PC-3 (cell line): ENCODE measurements at regions not wholly inside any gene's neighbourhood (a gene's known extent, or its start where the extent isn't known, plus 50 kb on each side); places are given as distances from the start of the nearest gene placed in this dataset.

ENCODE experiments used
- ATAC-seq: fragments of 200-7000 bp; cut with Tn5 transposase; 2 replicates; pipeline ENCODE4 v1.9.1; 2020; ENCODE audit warnings: mild to moderate bottlenecking, moderate library complexity
- BruUV-seq: library from RNA; stranded (reverse); fragments of 400-500 nt; replicated peaks from 2 replicates; lab custom pipeline; 2021; lab: Mats Ljungman, UMichigan
- CTCF ChIA-PET: fragments of 300-600 bp; sonication (Branson Sonifier 250); formaldehyde crosslinking; loops from one replicate; lab custom pipeline; 2022; ENCODE audit warnings: antibody characterized with exemption; lab: Charles Lee
- POLR2A ChIA-PET: fragments of 300-600 bp; sonication (Branson Sonifier 250); formaldehyde crosslinking; loops from one replicate; lab custom pipeline; 2022; ENCODE audit warnings: antibody characterized with exemption; ENCODE audit not compliant: unreplicated experiment; lab: Charles Lee
- DNase-seq: peaks from one replicate; pipeline ENCODE4 v3.0.0-alpha.2; 2015
- H2AFZ ChIP-seq: fragments of 300-600 bp; sonication (generic); 2 replicates; pipeline ENCODE4 v1.6.0; 2016; ENCODE audit warnings: antibody characterized with exemption, low read length
- H3F3A ChIP-seq: fragments of 300-600 bp; sonication (generic); one replicate; pipeline ENCODE4 v1.6.0; 2017; ENCODE audit warnings: antibody characterized with exemption, low read length, control low read depth, mild to moderate bottlenecking; ENCODE audit not compliant: unreplicated experiment
- H3K27ac ChIP-seq: fragments of 300-600 bp; sonication (generic); 2 replicates; pipeline ENCODE4 v1.5.1; 2016; ENCODE audit warnings: mild to moderate bottlenecking, low read length
- H3K27me3 ChIP-seq: fragments of 300-600 bp; sonication (generic); 2 replicates; pipeline ENCODE4 v1.6.1; 2016; ENCODE audit warnings: low read length, mixed read lengths
- H3K36me3 ChIP-seq: fragments of 300-600 bp; sonication (generic); 2 replicates; pipeline ENCODE4 v1.6.1; 2016; ENCODE audit warnings: low read depth, mixed run types, low read length, mixed read lengths
- H3K4me1 ChIP-seq: fragments of 300-600 bp; sonication (generic); 2 replicates; pipeline ENCODE4 v1.5.1; 2016; ENCODE audit warnings: low read length; ENCODE audit not compliant: insufficient read depth
- H3K4me2 ChIP-seq: fragments of 300-600 bp; sonication (generic); 2 replicates; pipeline ENCODE4 v1.6.0; 2016; ENCODE audit warnings: low read length
- H3K4me3 ChIP-seq: fragments of 300-600 bp; sonication (generic); 2 replicates; pipeline ENCODE4 v1.5.1; 2016; ENCODE audit warnings: mild to moderate bottlenecking, low read length, mixed read lengths
- H3K79me2 ChIP-seq: fragments of 300-600 bp; sonication (generic); 2 replicates; pipeline ENCODE4 v1.6.1; 2017; ENCODE audit warnings: low read length, mixed read lengths
- H3K9ac ChIP-seq: fragments of 300-600 bp; sonication (generic); 2 replicates; pipeline ENCODE4 v1.6.0; 2016; ENCODE audit warnings: mild to moderate bottlenecking, low read length
- H3K9me2 ChIP-seq: fragments of 300-600 bp; sonication (generic); replicated peaks from 2 replicates; pipeline ENCODE4 v1.6.1; 2016; ENCODE audit warnings: mixed run types, low read length, mixed read lengths
- H3K9me3 ChIP-seq: fragments of 300-600 bp; sonication (generic); 2 replicates; pipeline ENCODE4 v1.6.1; 2016; ENCODE audit warnings: low read length, mixed read lengths
- H4K20me1 ChIP-seq: fragments of 300-600 bp; sonication (generic); 2 replicates; pipeline ENCODE4 v1.6.1; 2016; ENCODE audit warnings: low read length, mixed read lengths
- EZH2 ChIP-seq: fragments of 300-600 bp; sonication (generic); IDR thresholded peaks from one replicate; pipeline ENCODE4 v1.6.1; 2017; ENCODE audit warnings: antibody characterized with exemption, mild to moderate bottlenecking, low read length; ENCODE audit not compliant: unreplicated experiment
- EZH2phosphoT487 ChIP-seq: fragments of 300-600 bp; sonication (generic); IDR thresholded peaks from 2 replicates; pipeline ENCODE4 v1.6.1; 2018; ENCODE audit warnings: mild to moderate bottlenecking, antibody characterized with exemption, low read length, borderline replicate concordance
- intact Hi-C: fragments of 100-400 bp; cut with micrococcal nuclease; formaldehyde crosslinking; loops from 2 replicates; pipeline ENCODE4 v1.9.0; 2023
- TF ChIP-seq, protein P1 (sequence below): fragments of 300-600 bp; sonication (generic); conservative IDR thresholded peaks from 2 replicates; pipeline ENCODE4 v1.5.1; 2017; ENCODE audit warnings: antibody characterized with exemption, low read depth, mild to moderate bottlenecking, low read length

DNA sequence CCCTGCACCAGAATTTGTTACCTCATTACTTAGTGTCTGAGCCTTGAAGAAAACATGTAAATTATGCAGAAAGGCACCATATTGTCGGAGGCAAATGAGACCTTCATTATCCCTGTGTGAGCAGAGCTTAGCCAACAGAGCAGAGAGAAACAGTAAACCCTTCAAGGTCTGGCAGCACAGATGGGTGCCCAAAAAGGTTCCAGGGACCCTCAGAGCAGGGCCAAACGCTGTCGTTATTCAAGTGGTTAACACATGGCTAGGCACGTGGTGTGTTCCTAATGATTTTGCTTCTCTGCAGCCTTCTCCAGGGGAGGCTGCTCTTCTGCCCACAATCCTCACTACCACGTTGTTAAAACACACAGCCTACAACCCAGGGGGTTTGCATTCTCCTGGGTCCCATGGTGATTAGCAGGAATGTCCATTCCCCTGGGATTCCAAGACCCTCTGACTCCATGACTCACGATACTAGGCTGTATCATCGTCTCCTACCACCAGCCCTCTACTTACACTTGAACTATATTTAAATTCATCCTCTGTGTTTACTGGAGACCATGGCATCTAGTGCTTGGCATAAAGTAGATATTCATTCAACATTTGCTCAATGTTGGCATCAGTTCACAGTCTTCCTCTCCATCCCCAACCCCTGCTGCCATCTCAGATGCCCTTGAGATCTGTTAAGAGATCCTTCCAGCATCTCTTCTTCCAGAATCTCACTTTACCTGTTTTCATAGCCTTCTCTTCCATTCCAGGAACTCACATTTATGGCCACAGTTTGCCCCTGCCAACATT lies 174.5 kb upstream of the RAD23B start:
- ChIA-PET CTCF (no interaction called here), POLR2A (no interaction called here)
- Histone ChIP-seq H3K9ac (no peak overlapping the region), H3K79me2 (no peaks in the 10 kb centered on the region), H4K20me1 (no peaks in the 10 kb centered on the region), H3F3A (no peaks in the 10 kb centered on the region), H3K4me2 (no peak overlapping the region), H3K4me1 (no peaks in the 10 kb centered on the region), H3K36me3 (no peaks in the 10 kb centered on the region), H3K9me3 (no peaks in the 10 kb centered on the region), H3K4me3 (no peak overlapping the region), H2AFZ (no peak overlapping the region), H3K9me2 (no peaks in the 10 kb centered on the region; the same call in 1 of the 2 replicates), H3K27me3 (no peaks in the 10 kb centered on the region), H3K27ac (no peak overlapping the region)
- intact Hi-C loops = no loop called here
- ATAC-seq = no peak
- no peak for DNase-seq
- TF ChIP-seq, protein P1, sequence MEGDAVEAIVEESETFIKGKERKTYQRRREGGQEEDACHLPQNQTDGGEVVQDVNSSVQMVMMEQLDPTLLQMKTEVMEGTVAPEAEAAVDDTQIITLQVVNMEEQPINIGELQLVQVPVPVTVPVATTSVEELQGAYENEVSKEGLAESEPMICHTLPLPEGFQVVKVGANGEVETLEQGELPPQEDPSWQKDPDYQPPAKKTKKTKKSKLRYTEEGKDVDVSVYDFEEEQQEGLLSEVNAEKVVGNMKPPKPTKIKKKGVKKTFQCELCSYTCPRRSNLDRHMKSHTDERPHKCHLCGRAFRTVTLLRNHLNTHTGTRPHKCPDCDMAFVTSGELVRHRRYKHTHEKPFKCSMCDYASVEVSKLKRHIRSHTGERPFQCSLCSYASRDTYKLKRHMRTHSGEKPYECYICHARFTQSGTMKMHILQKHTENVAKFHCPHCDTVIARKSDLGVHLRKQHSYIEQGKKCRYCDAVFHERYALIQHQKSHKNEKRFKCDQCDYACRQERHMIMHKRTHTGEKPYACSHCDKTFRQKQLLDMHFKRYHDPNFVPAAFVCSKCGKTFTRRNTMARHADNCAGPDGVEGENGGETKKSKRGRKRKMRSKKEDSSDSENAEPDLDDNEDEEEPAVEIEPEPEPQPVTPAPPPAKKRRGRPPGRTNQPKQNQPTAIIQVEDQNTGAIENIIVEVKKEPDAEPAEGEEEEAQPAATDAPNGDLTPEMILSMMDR = no peak
- TF ChIP-seq EZH2phosphoT487 (no peak), EZH2 (no peak)
- no TSS peak for BruUV-seq

DNA sequence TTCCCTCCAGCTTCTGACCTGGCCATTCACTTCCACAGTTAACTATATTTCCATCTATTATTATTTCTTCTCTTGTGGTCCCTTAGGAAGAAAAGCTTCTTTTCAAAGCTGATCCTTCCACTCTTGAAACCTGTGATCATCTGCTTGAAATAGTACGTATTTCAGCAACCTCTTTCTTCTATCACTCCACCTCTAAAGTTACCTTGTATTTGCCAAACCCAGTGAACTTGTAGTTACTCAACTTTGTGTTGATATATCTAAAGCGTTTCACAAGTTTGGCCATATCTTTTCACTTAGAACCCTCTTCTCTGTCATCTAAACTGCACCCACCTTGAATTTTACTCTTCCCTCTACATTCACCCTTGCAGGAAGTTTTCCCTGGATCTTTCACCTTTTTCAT lies 173.8 kb upstream of the RAD23B start:
- DNase-seq (no peak), ATAC-seq (no peak)
- Histone ChIP-seq H3K27me3 (no peaks in the 10 kb centered on the region), H2AFZ (no peak overlapping the region), H3F3A (no peaks in the 10 kb centered on the region), H3K9me3 (no peaks in the 10 kb centered on the region), H3K27ac (no peak overlapping the region), H3K9ac (no peak overlapping the region), H4K20me1 (no peaks in the 10 kb centered on the region), H3K4me2 (no peak overlapping the region), H3K4me1 (no peaks in the 10 kb centered on the region), H3K9me2 (no peaks in the 10 kb centered on the region), H3K36me3 (no peaks in the 10 kb centered on the region), H3K79me2 (no peaks in the 10 kb centered on the region), H3K4me3 (no peak overlapping the region)
- no TSS peak for BruUV-seq
- ChIA-PET CTCF (no interaction called here), POLR2A (no interaction called here)
- TF ChIP-seq EZH2phosphoT487 = no peak
- no peak for TF ChIP-seq EZH2
- TF ChIP-seq, protein P1 = no peak
- intact Hi-C loops = no loop called here

DNA sequence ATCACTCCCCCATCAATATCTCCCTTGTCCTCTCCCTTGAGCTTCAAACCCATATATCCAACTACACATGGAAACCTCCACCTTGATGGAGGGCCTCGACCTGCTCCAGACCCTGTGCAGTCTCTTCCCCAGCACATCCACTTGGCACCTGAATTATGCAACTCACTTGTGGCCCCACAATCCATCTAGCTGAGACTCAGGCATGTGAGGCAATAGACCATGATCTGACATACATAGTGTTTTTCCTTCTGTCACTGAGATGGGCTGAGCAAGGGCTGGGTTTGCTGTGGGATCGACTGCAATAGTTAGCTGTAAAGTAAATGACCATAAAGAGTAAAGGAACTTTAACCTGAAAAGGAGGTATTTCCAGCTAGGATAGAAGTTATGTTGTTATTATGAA lies 172.9 kb upstream of the RAD23B start:
- no peak for DNase-seq
- no peaks in the 10 kb centered on the region for H3F3A ChIP-seq
- no peak overlapping the region for H3K9ac ChIP-seq
- no peaks in the 10 kb centered on the region for H3K4me1 ChIP-seq
- no peak overlapping the region for H3K4me2 ChIP-seq
- TF ChIP-seq EZH2phosphoT487 (no peak), EZH2 (no peak)
- TF ChIP-seq, protein P1 = no peak
- H2AFZ ChIP-seq = no peak overlapping the region
- no peaks in the 10 kb centered on the region for H3K79me2 ChIP-seq
- no peaks in the 10 kb centered on the region for H3K9me3 ChIP-seq
- ATAC-seq = no peak
- no TSS peak for BruUV-seq
- intact Hi-C loops = no loop called here
- H3K27ac ChIP-seq = no peak overlapping the region
- ChIA-PET POLR2A (no interaction called here), CTCF (no interaction called here)
- no peaks in the 10 kb centered on the region for H3K9me2 ChIP-seq
- H4K20me1 ChIP-seq = no peaks in the 10 kb centered on the region
- no peaks in the 10 kb centered on the region for H3K27me3 ChIP-seq
- H3K36me3 ChIP-seq = no peaks in the 10 kb centered on the region
- H3K4me3 ChIP-seq = no peak overlapping the region
